Left lobe of liver (tissue), 2 donors: ENCODE measurements at regions not wholly inside any gene's neighbourhood (a gene's known extent, or its start where the extent isn't known, plus 50 kb on each side); places are given as distances from the start of the nearest gene placed in this dataset.
"Not testable (repeated sequence)": the region's sequence is repeated elsewhere in the genome, so short reads cannot be mapped to it uniquely, and the experiment has no call there.

Experiments used
- ATAC-seq: fragments of 200-7000 bp; cut with Tn5 transposase; one replicate; pipeline ENCODE4 v1.9.1; 2020; ENCODE audit warnings: mild to moderate bottlenecking, moderate library complexity
- DNase-seq: peaks from one replicate; pipeline ENCODE4 v3.0.0-alpha.2; 2020; ENCODE audit warnings: low spot score
- donor health status: DM: no; HTN: no; CAD: no; lungs with moderate emphysema.
- donor health status: DM: no; HTN: yes; CAD: no.

- not testable (repeated sequence) for ATAC-seq
These were observed 2565.9 kb upstream of the TPTE start for GRCh38 chr21:7955358-7956073.

GRCh38 chr21:7956074-7956452, 2565.3 kb upstream of the TPTE start:
- DNase-seq, result not testable (repeated sequence)
- peak; percentile 22 for ATAC-seq

More at GRCh38 chr21:7955358-7956073, 2565.9 kb upstream of the TPTE start:
- DNase-seq, result not testable (repeated sequence)

GRCh38 chr21:7956998-7957712, 2564.2 kb upstream of the TPTE start:
- DNase-seq, ATAC-seq: not testable (repeated sequence)

- DNase-seq, result no peak
- ATAC-seq, result peak; percentile 16
These were observed 2563.7 kb upstream of the TPTE start for GRCh38 chr21:7957713-7958064.
